HG02885 (cell line): ENCODE measurements at regions not wholly inside any gene's neighbourhood (a gene's known extent, or its start where the extent isn't known, plus 50 kb on each side); places are given as distances from the start of the nearest gene placed in this dataset.

ENCODE experiments used
- ATAC-seq: cut with Tn5 transposase; IDR thresholded peaks from one replicate; pipeline ENCODE4 v1.9.1; 2021; ENCODE audit warnings: mild to moderate bottlenecking; ENCODE audit not compliant: unreplicated experiment, poor library complexity

DNA sequence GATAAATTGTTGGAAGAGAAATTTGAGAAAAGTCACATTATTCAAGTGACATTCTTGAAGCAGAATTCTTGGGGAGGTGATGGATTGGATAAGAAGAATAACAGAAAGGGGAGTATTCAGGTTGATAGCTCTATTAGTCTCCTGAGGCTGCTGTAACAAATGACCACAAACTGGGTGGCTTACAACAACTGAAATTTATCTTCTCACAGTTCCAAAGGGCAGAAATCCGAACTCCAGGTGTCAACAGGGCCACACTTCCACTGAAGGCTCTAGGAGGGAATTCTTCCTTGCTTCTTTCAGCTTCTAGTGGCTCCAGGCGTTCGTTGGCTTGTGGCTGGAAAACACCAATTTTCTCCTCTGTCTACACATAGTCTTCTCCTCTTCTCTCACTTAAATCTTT is 99.8 kb downstream of the TES start:
- ATAC-seq: no peak

DNA sequence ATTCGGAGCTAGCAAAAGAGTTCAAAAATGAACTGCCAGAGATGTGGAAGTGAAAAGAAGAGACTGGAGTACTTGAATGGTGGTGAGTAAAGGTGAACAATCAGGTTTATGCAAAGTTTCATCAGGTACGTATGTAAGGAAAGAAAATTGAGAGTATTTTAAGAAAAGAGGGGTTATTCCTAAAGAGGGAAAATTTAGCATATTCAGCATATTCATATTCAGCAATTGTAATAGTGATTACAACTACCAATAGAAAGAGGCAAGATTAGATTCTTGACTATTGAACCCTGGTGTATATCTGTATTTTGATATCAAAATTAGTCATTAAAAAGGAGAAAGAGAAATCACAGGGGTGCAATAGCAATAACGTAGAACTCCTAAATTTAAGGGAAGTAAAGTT is 100.9 kb downstream of the TES start:
- no peak for ATAC-seq

DNA sequence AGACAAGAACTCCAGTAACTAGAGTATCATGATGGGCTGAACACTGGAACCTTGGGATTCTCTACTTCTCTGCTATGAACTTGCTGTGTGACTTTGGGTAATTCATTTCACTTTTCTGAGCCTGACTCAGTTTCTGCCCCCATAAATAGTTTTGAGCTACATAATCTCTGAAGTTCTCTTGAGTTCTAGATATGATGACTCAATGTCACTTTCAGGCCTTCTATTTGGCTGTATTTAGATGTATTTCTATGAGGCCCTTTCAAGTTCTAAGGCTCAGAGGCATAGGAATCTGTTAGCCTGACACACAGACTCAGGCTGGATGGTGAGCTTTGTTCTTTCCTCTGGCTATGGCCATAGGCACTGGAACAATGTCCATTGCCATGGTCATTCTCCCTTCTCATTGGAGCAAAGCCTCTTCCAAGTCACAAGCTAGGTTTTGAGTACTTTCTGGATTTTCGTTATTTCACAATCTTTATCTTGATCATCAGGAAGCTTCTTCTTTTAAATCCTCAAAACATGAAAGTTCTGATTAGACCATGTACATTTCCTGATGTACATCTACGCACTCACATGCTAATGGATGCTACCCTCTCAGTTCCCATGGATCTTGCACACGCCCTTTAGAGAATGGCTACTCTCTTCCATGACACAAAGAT is 101.6 kb downstream of the TES start:
- ATAC-seq: no peak

DNA sequence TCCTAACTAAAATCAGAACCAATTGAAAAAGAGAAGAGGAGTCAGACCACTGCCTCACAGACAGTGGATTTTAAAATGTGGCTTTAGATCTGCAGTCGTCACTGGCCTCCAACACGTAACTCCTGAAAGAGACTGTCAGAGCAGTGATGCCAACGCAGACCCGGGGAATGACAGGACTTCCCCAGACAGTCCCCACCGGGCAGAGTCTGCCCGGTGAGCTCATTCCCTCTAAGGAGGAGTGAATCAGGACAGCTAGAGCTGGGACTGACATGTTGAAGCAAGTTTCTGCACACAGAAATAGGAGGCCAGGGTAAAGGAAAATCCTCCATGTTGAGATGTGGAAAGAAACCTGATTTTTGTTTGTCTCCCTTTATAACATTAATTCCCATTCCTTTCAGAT is 105.0 kb downstream of the TES start:
- no peak for ATAC-seq

DNA sequence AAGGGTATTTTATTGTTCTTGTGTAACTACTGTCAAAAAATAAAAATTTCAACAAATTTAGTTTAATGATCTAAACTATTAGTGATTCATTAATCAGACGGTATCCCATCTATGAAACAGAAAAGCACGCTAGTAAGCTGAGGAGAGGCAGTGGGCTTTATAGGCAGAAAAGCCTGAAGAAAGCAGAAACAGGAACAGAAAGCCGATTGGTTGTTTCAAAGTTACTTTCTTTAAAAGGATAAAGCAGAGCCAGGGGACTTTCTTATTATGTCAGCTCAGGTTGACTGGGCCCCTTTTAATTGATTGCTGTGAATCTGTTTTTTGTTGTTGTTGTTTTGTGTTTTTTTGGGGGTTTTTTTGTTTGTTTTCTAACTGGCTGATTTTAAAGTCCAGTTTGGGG is 105.5 kb downstream of the TES start:
- peak; percentile 39 for ATAC-seq

DNA sequence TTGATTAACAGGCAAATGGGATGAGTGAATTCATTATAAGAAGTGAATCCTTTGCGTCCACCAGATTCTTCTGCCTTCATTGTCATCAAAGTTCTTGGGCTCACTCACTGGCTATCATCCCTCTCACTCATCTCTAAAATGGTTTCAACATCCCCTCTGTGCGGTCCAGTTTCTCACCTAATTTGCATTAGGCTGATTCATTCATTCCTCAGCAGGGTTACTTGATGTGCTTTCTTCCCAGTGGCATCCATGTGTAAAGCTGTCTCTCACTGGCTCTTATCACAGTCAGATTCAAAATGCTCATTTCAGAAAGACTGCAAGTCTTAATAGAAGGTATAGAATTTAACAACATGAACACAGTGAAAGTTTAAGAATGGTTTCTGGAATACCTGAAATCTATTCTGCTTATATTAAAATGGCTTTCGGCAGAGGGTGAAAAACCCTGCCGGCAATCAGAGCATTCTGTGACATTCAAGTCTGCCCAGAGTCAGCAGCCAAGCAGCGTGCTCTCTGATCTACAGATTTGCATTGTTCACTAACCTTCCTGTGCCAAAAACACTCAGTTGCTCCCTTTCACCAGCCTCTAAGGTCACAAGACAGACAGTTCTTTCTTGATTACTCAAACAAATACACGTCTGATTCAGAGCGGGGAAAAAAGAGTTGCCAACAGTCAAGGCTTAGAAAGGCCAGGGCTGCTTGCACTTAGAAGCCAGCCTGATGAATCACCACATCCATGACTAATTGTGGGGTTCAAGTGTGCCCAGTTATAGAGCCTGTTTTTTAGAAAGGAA is 106.7 kb downstream of the TES start:
- ATAC-seq: peak; percentile 87

DNA sequence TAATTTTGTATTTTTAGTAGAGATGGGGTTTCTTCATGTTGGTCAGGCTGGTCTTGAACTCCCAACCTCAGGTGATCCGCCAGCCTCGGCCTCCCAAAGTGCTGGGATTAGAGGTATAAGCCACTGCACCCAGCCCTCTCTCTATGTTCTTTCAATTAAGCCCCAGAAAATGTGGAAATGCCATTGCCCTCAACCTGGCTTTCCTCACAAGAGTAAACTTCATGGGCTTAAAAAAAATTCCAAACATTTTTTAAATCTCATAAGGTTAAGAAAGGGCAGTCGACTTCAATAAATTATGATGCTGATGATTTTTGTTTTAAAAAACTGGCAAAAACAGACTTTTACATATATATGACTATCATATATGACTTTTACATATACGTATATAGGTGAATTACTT is 107.6 kb downstream of the TES start:
- ATAC-seq: no peak

DNA sequence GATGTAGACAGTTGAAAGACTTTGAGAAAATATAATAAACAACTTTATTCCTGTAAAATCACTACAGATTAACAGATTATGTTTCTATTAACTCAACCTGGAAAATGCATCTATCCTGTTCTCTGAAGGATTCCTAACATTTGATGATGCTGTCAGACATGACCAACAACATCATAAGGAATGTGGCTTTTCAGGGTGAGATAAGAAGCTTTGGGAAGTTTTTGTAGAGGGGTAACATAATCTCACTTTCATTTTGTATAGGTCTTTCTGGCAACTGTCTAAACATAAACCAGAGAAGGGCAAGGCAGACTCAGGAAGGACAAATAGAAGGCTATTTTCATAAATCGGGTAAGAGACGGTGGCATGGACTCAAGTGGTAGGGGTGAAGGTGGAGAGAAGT is 112.2 kb downstream of the TES start:
- no peak for ATAC-seq

DNA sequence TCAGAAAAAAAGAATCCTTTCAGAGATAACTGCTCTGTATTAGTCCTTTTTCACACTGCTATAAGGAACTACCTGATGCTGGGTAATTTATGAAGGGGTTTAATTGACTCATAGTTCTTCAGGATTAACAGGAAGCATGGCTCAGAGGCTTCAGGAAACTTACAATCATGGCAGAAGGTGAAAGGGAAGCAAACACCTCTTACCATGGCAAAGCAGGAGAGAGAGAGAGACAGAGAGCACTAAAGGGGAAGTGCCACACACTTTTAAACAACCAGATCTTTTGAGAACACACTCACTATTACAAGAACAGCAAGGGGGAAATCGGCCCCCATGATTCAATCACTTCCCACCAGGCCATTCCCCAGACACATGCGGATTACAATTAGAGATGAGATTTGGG is 114.2 kb downstream of the TES start:
- no peak for ATAC-seq

DNA sequence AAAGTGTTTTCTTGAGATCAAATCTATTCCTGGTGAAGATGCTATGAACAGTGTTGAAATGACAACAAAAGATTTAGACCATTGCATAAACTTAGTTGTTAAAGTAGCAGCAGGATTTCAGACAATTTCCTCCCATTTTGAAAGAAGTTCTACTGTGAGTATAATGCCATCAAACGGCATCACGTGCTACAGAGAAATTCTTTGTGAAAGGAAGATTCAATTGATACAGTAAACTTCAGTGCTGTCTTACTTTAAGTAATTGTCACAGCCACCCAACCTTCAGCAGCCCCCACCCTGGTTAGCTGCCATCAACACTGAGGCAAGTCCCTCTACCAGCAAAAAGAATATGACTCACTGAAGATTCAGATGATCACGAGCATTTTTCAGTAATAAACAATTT is 115.2 kb downstream of the TES start:
- no peak for ATAC-seq

DNA sequence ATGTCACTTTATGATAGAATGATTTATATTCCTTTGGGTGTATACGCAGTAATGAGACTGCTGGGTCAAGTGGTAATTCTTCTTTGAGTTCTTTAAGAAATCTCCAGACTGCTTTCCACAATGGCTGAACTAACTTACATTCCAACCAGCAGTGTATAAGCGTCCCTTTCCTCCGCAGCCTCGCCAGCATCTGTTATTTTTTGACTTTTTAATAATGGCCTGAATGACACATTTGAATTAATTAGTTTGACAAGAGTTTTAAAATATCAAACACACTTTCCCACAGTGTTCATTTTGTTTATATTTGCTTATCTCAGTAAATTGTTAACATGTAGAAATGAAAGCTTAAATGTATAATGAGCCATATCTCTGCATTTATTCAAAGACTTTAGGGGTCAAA is 116.8 kb downstream of the TES start:
- no peak for ATAC-seq

DNA sequence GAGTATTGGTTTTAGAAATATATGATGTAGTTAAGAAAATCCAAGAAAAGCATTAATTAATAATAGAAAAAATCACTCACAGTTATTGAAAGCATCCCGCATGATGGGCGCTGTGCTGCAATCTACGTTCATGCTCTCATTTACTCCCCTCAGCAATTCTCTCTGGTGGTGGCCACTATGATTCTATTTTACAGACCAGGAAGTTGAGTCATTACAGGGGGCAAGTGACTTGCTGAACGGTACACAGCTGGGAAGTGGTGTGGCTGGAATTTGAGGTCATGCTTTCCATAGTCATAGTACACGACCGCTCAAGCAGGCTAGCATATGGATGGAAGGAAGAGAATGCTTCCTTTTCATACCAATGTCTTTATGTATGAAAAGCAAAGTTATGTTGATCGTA is 117.4 kb downstream of the TES start:
- no peak for ATAC-seq

DNA sequence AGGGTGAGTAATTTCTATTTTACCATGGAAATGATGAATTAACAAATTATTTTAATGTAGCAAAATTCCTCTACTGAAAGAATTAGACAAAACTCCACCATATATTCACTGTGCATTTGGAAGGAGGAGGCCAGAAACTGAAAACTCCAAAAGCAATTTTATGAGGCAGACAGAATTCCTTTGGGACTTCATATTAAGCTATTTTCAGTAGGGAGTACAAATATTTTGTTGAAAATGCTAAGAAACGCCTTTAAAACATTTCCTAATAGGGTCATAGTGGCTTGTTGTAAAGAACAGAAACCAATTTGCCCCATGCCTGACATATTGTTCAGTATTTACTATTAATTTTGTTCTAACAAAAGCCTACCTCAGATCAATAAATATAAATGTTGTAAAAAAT is 117.8 kb downstream of the TES start:
- ATAC-seq: no peak

DNA sequence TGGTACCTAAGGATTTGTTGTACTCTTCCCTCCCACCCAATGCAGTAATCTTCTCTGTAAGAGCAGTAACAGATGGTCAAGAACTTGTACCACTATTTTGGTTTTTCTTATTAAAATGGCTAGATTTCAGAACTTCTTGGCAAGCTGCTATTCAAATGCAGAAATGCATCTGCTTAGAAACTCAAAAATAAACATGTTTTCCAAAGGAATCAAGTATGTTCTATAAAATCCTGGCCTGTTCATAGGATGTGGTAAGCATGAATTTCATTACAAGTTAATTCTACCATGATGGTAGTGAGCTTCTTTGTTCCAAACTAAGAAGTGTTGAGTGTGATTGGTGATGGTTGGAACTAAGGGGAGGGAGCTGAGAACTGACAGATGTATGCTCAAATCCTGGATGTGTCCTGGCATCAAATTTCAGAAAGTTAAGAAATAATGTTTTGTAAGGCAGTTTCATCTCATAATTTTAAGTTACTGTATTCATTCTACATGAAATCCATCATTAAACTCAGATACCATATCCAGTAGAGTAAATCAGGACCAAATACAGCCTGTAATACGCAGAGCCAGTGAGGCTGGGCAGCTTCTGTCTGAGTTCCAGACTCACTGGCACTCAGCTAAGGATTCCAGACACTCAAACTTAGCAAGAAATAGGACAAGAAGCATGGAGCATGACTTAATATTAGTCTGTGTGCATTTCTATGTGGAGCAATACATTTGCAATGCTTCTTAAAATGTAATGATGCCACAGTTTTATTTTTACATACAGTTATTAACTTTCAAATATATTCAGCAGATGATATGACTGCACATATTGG is 119.6 kb downstream of the TES start:
- ATAC-seq: no peak

DNA sequence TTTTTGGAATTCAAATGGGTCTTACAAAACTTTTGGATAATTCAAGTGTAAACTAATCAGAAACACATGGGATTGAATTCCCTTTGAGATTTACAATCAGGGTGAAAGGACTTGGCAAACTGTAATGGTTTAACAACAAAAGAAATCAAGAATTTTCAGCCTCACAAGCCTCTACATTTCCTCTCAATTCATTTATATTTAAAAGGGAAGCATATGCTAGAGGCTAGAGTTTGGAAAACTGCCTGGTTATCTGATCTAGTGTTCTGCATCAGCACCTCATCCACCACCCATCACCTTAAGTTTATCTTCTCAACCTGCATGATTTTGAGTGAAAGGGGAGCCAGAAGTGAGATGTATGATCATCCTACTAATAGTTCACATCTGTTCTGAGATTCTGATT is 120.7 kb downstream of the TES start:
- ATAC-seq: no peak

DNA sequence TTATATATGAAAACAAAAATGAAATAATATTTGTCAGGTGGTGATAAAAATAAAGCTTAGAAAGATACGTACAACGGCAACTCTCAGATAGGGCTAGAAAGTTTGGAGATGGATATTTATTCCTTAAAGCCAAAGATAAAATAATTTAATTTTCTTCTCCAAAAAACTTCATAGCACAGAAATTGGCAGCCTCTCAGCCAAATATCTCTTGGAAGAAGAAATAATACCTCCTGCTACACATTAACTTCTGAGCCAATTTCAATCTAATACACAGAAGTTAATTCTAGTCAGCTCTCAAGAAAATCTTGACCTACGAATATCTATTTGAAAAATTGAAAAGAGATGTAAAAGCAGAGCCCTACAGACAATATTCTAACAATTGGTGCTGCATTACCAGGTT is 122.4 kb downstream of the TES start:
- ATAC-seq: no peak

DNA sequence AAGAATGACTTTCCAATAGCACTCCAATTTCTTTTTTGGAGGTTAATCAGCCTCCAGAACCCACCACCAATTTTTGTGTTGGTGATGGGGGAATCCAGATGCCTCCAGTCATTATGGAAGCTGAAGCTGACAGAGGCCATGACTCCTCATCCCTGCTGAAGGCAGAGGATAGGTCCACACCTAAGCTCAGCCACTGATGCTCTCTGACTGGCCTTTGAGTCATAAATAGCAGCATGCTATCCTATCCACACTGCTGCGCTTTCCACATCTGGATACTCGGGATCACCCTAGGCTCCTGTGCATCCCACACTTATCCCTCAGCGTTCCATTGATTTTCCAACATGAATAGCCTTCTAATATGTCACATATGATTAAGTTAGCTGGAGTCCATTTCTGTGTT is 124.2 kb downstream of the TES start:
- ATAC-seq: no peak

DNA sequence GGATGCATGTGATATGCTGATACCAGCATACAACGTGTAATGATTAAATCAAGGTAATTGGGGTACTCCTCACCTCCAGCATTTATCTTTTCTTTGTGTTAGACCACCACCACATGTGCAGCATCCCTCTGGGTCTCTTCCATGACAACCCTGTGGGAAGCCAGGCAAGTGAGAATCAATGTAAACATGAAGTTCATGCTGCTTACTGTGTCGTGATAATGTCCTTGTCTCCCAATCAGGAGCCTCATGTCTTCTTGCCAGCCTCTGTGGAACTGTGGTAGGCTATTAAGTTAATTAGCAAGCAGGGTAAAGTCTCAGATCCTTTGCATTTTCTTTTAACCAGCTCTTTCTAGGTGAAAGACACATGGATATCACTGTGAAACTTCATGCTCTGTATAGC is 126.7 kb downstream of the TES start:
- ATAC-seq: no peak

DNA sequence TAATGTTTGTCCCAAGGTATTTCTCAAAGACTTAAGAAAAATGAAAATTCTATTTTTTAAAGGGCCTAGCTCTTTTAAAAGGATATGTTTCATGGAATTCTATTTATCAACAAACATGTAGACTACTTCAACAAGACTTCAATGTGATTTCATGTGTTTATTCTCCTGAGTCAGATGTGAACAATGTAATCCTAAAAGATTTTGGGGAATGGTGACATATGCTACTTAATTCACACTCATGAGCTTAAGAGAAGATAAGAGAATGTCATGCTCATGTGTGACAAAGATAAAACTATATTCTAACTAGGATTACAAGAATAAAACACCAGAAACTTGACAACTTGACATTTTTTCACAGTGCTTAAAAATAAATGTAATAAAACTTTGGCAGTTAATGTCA is 127.5 kb downstream of the TES start:
- no peak for ATAC-seq

DNA sequence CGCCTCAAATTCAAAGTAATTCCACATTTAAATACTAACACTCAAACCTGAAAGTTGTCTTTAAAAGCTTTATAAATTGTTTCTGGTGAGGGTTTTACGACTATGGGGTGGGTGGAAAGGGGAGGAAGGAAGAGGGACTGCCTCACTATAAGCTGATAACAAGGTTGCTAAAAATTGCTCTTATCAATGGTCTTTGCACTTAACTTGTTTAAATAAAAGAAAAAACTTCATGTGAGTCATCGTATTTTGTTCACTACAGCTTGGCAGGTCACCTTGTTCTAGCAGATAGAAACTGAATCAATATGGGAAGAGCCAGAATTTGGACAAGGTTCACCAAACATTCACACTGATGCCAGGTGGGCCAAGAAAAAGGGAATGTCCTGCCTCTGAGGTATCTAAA is 129.2 kb downstream of the TES start:
- ATAC-seq: no peak

DNA sequence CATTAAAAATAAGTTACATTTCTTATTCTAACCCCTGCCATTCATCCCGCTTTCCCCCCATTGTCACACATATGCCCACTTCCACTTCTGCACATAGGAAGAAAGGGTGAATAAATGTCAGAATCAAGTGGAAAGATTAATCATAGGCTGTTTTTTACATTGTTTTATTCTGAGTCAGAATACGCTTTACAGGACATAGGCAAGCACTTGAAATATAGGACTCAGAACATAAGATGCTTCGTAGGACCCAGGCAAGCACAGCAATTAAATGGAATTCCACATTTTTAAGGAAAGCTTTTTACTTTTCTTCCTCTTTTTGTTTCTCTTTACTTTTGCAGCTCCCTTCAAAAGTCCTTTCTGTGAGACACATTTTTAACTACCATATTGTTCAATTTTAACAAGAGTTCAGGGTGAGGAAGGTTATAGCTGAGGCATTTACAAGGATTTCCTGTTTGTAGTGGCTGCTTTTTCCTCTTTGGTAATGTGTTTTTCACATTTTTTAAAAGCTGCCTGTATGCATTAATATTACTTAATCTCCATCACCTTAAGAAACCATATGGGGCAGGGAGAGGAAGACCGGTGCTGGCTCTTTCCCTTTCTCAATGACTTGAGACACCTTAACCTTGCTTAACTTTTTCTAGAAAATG is 130.0 kb downstream of the TES start:
- ATAC-seq: no peak
